Adrenal gland (tissue), 9 donors: ENCODE measurements at regions not wholly inside any gene's neighbourhood (a gene's known extent, or its start where the extent isn't known, plus 50 kb on each side); places are given as distances from the start of the nearest gene placed in this dataset.

Source experiments
- DNase-seq, 7 donors: peaks; one replicate each; pipeline ENCODE4 v3.0.0-alpha.2; 2019 to 2020
- H3K27ac ChIP-seq, 5 donors: fragments of 200-600 bp; sonication (generic) in 4 of 5; 1 replicate in 3 of 5; 2 replicates in 2 of 5; pipeline versions ENCODE4 v1.5.1 to v1.8.0; 2016 to 2020; ENCODE audit warnings: mild to moderate bottlenecking in 1 of 5
- H3K27me3 ChIP-seq: fragments of 200-600 bp; 2 replicates; pipeline ENCODE4 v1.8.0; 2021
- H3K36me3 ChIP-seq, 2 donors: fragments of 200-600 bp; replicated peaks in 1 of 2; 1 replicate in 1 of 2; 2 replicates in 1 of 2; pipeline versions ENCODE4 v1.5.1 to v1.8.0; 2018 to 2022
- H3K4me1 ChIP-seq, 2 donors: fragments of 200-600 bp; replicated peaks in 1 of 2; 1 replicate in 1 of 2; 2 replicates in 1 of 2; pipeline versions ENCODE4 v1.5.1 to v1.8.0; 2018 to 2021
- H3K4me3 ChIP-seq, 4 donors: fragments of 200-600 bp; sonication (generic) in 3 of 4; one replicate each; pipeline ENCODE4 v1.5.1; 2016 to 2018
- H3K9me3 ChIP-seq, 3 donors: fragments of 200-600 bp; sonication (generic) in 1 of 3; replicated peaks in 1 of 3; 1 replicate in 2 of 3; 2 replicates in 1 of 3; pipeline versions ENCODE4 v1.5.1 to v1.8.0; 2016 to 2021
- POLR2A ChIP-seq, 2 donors: fragments of 450-650 bp; IDR thresholded peaks; one replicate each; pipeline ENCODE4 v1.6.1; 2017; ENCODE audit warnings: antibody characterized with exemption in 2 of 2, mild to moderate bottlenecking in 2 of 2, moderate library complexity in 1 of 2
- whole genome bisulfite sequencing, 4 donors: extraction: QIAGEN DNeasy Blood & Tissue Kit in 2 of 4; methylation state at CpG; one replicate each; pipeline versions ENCODE4 v1.1.5 to v1.1.7; 2013 to 2017; 5-methylcytosine and 5-hydroxymethylcytosine counted together
- intact Hi-C, 2 donors: fragments of 100-400 bp; cut with DNase I; formaldehyde crosslinking; loops; one replicate each; pipeline versions ENCODE4 v1.14.1 to v1.15.0; 2022 to 2023
- TF ChIP-seq, protein P1 (sequence below), 6 experiments: fragments of 450-650 bp in 4 of 6; fragments of 200-600 bp in 2 of 6; sonication (generic) in 1 of 6; IDR thresholded peaks; 1 replicate in 5 of 6; 2 replicates in 1 of 6; pipeline versions ENCODE4 v1.5.1 to v1.8.0; 2016 to 2021; ENCODE audit warnings: antibody characterized with exemption in 6 of 6, mild to moderate bottlenecking in 2 of 6, moderate library complexity in 1 of 6
- donor health status: healthy with polysubstance abuse.
- donor health status: Bipolar disorder and iron deficiency.
- donor health status: DM: yes; HTN: yes; CAD: no.
- donor health status: DM: no; HTN: no; CAD: no.
- donor health status: DM: no; HTN: no; CAD: no.

DNA sequence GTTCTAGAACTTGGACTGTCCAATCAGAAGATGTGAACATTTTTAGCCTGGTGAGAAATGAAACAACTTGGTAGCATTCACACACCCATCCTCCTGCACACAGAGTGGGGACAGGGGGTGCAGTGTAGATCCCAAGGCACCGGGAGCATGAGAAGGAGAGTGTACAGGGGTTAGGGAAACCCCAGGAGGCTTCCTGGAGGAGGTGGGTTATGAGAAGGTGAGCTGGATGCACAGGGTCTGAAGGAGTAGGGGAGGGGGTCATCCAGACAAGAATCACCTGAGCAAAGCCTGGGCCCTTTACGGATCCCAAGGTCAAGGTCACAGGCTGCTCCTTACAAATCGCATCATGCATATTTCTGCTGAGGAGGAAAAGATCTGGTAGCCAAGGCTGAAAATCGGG lies 117.5 kb upstream of the TMPRSS2 start:
- DNase-seq, result no peak
- Histone ChIP-seq H3K27ac (no peak overlapping the region), H3K27me3 (no peaks in the 10 kb centered on the region), H3K4me3 (no peak overlapping the region), H3K36me3 (no peaks in the 10 kb centered on the region), H3K9me3 (no peaks in the 10 kb centered on the region), H3K4me1 (no peaks in the 10 kb centered on the region)
- no peak for TF ChIP-seq POLR2A (IDR thresholded peaks at IDR 0.05)
- TF ChIP-seq, protein P1, sequence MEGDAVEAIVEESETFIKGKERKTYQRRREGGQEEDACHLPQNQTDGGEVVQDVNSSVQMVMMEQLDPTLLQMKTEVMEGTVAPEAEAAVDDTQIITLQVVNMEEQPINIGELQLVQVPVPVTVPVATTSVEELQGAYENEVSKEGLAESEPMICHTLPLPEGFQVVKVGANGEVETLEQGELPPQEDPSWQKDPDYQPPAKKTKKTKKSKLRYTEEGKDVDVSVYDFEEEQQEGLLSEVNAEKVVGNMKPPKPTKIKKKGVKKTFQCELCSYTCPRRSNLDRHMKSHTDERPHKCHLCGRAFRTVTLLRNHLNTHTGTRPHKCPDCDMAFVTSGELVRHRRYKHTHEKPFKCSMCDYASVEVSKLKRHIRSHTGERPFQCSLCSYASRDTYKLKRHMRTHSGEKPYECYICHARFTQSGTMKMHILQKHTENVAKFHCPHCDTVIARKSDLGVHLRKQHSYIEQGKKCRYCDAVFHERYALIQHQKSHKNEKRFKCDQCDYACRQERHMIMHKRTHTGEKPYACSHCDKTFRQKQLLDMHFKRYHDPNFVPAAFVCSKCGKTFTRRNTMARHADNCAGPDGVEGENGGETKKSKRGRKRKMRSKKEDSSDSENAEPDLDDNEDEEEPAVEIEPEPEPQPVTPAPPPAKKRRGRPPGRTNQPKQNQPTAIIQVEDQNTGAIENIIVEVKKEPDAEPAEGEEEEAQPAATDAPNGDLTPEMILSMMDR (IDR thresholded peaks at IDR 0.05), result no peak
- 49 to 68% (median 54%) methylated on average over 4 of the region's 4 CpGs for WGBS, 4 donors
- intact Hi-C loops, result no loop called here

DNA sequence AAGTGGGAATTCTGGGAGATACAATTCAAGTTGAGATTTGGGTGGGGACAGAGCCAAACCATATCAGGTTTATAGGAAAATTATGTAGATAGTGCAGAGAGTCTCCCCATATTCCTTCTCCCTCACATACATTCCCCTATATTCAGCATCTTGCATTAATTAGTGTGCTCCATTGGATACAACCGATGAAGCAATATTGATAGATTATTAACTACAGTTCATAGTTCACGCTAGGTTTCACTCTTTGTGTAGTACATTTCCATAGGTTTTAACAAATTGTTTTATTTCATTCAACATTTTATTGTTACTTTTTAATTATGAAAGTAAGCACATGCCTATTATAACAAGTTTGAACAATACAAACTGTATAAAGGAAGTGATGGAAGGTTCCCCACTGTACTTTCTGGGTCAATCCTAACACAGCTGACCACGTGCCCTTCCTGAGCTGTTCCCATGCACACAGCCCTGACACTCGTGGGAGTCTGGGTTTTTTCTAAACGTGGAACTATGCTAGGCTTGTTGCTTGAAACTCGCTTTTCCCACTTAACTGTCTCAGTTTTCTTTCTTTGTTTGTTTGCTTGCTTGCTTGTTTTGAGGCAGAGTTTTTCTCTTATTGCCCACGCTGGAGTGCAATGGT lies 116.8 kb upstream of the TMPRSS2 start:
- intact Hi-C loops, result no loop called here
- Histone ChIP-seq H3K4me1 (no peaks in the 10 kb centered on the region), H3K27me3 (no peaks in the 10 kb centered on the region), H3K4me3 (no peak overlapping the region), H3K27ac (no peak overlapping the region), H3K36me3 (no peaks in the 10 kb centered on the region), H3K9me3 (no peaks in the 10 kb centered on the region)
- 67 to 72% (median 69%) methylated on average over 7 of the region's 7 CpGs for WGBS, 4 donors
- no peak for DNase-seq
- TF ChIP-seq, protein P1 (IDR thresholded peaks at IDR 0.05), result no peak
- TF ChIP-seq POLR2A (IDR thresholded peaks at IDR 0.05), result no peak

DNA sequence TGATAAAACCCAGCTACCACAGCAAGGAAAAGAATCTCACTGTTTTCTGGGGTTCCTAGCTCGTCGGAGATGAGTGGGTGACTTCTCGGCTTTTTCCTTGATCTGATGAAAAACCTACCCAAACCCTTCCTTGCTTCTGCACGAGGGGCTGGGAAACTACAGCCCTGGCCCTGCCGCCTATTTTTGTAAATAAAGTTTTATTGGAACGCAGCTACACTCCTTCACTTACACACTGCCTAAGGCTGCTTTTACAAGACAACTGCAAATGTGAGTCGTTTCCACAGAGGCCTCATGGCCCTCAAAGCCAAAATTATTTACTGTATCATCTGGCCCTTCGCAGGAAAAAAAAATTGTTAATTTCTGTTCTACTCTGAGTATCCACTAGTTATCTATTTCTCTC lies 116.0 kb upstream of the TMPRSS2 start:
- H3K4me3 ChIP-seq, result no peak overlapping the region
- no peak overlapping the region for H3K27ac ChIP-seq
- WGBS, 4 donors, result 84 to 90% (median 88%) methylated on average over 8 of the region's 8 CpGs
- H3K36me3 ChIP-seq, result no peaks in the 10 kb centered on the region
- H3K9me3 ChIP-seq, result no peaks in the 10 kb centered on the region
- no peaks in the 10 kb centered on the region for H3K27me3 ChIP-seq
- TF ChIP-seq, protein P1 (IDR thresholded peaks at IDR 0.05), result no peak
- no peak for TF ChIP-seq POLR2A (IDR thresholded peaks at IDR 0.05)
- H3K4me1 ChIP-seq, result no peaks in the 10 kb centered on the region
- intact Hi-C loops, result no loop called here
- DNase-seq, result no peak

DNA sequence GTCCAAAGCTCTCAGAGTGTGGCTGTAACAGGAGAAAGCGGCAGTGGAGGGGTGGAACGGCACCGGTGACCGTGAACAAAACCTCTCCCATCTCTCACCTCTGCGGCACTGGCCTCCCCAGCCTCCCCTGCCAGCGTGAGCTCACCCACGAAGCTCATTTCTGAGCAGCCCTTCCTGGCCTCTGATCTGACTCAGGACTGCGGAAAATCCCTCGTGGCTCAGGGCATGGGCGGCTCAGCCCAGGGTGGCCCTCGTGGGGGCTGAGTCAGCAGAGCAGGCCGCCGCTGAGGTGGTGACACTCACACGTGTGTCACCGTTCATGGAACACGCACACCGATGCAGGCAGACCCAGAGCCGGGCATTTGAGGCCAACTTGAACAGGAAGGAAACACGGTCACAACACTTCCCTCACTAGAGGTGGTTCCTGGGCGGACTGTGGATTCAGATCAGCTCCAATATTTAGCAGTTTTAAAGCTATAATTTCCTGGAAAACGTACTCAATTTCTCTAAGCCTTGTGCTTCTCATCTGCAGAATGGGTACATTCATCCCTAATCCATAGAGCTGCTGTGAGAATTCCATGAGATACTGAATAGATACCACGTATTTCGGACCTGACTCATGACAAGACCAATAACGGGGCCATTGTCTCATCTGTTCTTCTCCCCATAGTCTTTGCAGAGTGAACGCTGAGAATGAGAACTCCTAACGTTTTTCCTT lies 115.0 kb upstream of the TMPRSS2 start:
- no peak for DNase-seq
- H3K9me3 ChIP-seq, result no peaks in the 10 kb centered on the region
- H3K36me3 ChIP-seq, result no peaks in the 10 kb centered on the region
- intact Hi-C loops, result no loop called here
- H3K27me3 ChIP-seq, result no peaks in the 10 kb centered on the region
- H3K27ac ChIP-seq, result no peak overlapping the region
- H3K4me3 ChIP-seq, result no peak overlapping the region
- H3K4me1 ChIP-seq, result no peaks in the 10 kb centered on the region
- WGBS, 4 donors, result 72 to 82% (median 78%) methylated on average over 21 to 26 of the region's 26 CpGs
- TF ChIP-seq POLR2A (IDR thresholded peaks at IDR 0.05), result no peak
- TF ChIP-seq, protein P1 (IDR thresholded peaks at IDR 0.05), result no peak
